WERI-Rb-1 (cell line): ENCODE measurements at regions not wholly inside any gene's neighbourhood (a gene's known extent, or its start where the extent isn't known, plus 50 kb on each side); places are given as distances from the start of the nearest gene placed in this dataset.
A peak's percentile ranks its signal among the peaks of the same experiment; 100 is the strongest.

ENCODE experiments used
- DNase-seq: peaks from one replicate; pipeline ENCODE4 v3.0.0-alpha.2; 2020
- H3K27ac ChIP-seq: fragments of 250-450 bp; sonication (Bioruptor Pico); 2 replicates; pipeline ENCODE4 v1.5.1; 2020; ENCODE audit warnings: mild to moderate bottlenecking, moderate library complexity
- H3K27me3 ChIP-seq: fragments of 250-450 bp; sonication (Bioruptor Pico); 2 replicates; pipeline ENCODE4 v1.5.1; 2021; ENCODE audit warnings: mild to moderate bottlenecking, low read depth, moderate library complexity; ENCODE audit not compliant: insufficient read depth, severe bottlenecking
- H3K36me3 ChIP-seq: fragments of 250-450 bp; sonication (Bioruptor Pico); 2 replicates; pipeline ENCODE4 v1.5.1; 2020; ENCODE audit warnings: mild to moderate bottlenecking, moderate library complexity
- H3K4me3 ChIP-seq: 2 replicates; pipeline ENCODE4 v1.5.1; 2011; ENCODE audit warnings: low read depth, mild to moderate bottlenecking, control low read depth, low read length
- H3K9me3 ChIP-seq: fragments of 250-450 bp; sonication (Bioruptor Pico); 2 replicates; pipeline ENCODE4 v1.5.1; 2021; ENCODE audit warnings: mild to moderate bottlenecking, moderate library complexity; ENCODE audit not compliant: severe bottlenecking
- TF ChIP-seq, protein P1 (sequence below): IDR thresholded peaks from 2 replicates; pipeline ENCODE4 v1.5.1; 2011; ENCODE audit warnings: low read depth, mild to moderate bottlenecking, control low read depth, inconsistent platforms, low read length

DNA sequence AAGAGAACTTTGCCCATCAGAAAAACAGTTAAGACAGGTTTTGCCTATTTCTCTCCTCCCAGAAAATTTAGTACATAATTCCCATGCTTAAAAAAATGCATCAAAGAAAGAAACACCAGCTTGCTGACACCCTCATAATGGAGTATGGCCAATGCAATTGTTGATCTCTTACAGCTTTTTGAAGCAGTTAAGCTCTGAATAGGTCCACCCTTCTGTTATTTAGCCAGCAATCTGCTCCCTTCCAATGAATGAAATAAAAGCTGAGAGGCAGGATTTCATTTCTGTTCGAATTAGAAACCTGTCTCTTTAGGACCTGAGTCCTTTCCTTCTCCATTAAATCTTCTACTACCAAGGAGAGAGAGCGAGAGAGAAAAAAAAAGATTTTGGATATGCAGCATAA is 288.7 kb downstream of the RNF144B start:
- Histone ChIP-seq H3K27ac (no peak overlapping the region), H3K27me3 (no peaks in the 10 kb centered on the region), H3K36me3 (no peaks in the 10 kb centered on the region), H3K4me3 (no peak overlapping the region), H3K9me3 (no peaks in the 10 kb centered on the region)
- DNase-seq = no peak
- TF ChIP-seq, protein P1, sequence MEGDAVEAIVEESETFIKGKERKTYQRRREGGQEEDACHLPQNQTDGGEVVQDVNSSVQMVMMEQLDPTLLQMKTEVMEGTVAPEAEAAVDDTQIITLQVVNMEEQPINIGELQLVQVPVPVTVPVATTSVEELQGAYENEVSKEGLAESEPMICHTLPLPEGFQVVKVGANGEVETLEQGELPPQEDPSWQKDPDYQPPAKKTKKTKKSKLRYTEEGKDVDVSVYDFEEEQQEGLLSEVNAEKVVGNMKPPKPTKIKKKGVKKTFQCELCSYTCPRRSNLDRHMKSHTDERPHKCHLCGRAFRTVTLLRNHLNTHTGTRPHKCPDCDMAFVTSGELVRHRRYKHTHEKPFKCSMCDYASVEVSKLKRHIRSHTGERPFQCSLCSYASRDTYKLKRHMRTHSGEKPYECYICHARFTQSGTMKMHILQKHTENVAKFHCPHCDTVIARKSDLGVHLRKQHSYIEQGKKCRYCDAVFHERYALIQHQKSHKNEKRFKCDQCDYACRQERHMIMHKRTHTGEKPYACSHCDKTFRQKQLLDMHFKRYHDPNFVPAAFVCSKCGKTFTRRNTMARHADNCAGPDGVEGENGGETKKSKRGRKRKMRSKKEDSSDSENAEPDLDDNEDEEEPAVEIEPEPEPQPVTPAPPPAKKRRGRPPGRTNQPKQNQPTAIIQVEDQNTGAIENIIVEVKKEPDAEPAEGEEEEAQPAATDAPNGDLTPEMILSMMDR = no peak

DNA sequence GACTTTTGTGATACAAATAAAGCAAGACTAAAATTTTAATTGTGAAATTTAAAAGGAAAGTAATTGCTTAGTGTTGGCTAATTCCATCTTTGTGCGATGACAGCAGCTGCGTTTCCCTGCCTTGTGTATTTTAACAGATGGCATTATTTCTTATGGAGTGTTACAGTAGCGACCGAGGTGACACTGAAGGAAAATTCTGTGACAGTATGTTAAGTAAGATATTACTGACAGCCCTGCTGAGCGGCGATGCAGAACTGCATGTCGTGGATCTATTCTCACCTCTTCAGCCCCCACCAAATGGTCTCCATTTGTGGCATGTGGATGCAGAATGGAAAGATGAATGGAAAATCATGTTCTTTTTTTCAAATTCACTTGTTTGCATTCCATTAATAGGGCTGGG is 289.4 kb downstream of the RNF144B start:
- Histone ChIP-seq H3K9me3 (no peaks in the 10 kb centered on the region), H3K36me3 (no peaks in the 10 kb centered on the region), H3K27ac (no peak overlapping the region), H3K27me3 (no peaks in the 10 kb centered on the region), H3K4me3 (no peak overlapping the region)
- no peak for DNase-seq
- TF ChIP-seq, protein P1 = no peak

DNA sequence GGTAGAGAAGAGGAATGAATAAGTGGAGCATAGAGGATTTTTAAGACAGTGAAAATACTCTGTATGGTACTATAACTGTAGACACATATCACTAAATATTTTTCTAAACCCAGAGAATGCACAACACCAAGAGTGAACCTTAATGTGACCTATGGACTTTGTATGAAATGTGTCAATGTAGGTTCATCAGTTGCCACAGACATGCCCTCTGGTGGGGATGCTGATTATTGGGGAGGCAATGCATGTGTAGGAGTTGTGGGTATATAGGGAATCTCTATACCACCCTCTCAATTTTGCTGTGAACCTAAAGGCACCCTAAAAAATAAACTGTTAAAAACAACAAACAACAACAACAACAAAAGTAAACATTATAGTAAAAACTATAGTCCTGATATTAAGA is 293.7 kb downstream of the RNF144B start:
- TF ChIP-seq, protein P1 = 0 out of 2 replicates have a peak, but pooled peaks have one; percentile 5
- Histone ChIP-seq H3K27me3 (no peaks in the 10 kb centered on the region), H3K9me3 (no peaks in the 10 kb centered on the region), H3K4me3 (no peak overlapping the region), H3K36me3 (no peaks in the 10 kb centered on the region), H3K27ac (no peak overlapping the region)
- DNase-seq = no peak

DNA sequence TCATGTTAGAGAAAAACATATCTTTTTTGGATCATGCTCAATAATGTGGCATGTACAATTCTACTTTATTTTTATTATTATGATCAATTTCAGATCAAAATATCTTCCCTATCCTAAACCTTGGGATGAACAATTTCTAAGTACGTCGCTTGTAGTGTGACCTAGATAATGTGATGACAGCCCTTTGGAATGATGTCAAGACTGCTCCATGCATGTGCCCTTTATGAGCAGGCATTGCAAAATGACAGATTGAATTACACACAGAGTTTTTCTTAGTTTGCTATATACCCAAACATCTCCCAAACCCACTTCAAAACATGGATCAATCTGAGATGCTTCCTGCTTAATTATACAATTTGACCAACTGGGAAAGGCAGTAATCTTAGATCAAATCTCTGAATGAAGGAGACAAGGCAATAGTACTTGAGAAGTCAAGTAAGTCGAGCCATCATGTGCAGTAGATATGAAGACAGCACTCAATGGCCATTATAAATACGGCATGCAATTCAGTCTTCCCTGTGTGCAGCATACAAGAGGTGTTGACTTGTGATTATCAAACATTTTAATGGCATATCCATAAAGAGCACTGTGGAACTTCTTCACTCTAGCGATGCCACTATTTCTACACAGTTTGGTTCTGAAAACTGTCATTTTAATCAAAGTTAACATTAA is 294.8 kb downstream of the RNF144B start:
- Histone ChIP-seq H3K4me3 (no peak overlapping the region), H3K27ac (no peak overlapping the region), H3K36me3 (no peaks in the 10 kb centered on the region), H3K27me3 (no peaks in the 10 kb centered on the region), H3K9me3 (no peaks in the 10 kb centered on the region)
- TF ChIP-seq, protein P1 = no peak
- DNase-seq = no peak

DNA sequence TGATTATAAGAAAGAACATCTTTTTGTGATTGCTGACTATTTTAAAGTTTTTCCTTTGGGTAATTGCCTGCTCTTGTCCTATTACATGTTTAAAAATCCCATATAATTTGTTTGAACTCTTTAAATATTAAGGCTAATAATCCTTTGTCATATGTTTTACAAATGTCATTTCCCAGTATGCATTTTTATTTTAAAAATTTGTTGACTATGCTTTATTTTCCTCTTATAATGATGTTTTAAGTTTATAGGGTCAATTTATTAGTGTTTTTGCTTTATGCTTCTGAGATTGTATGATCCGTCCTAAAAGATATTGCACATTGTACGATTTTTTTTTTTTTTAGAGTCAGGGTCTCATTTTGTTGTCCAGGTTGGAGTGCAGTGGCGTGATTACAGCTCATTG is 297.2 kb downstream of the RNF144B start:
- no peak for DNase-seq

More for the DNA sequence above, 297.2 kb downstream of the RNF144B start:
- Histone ChIP-seq H3K27me3 (no peaks in the 10 kb centered on the region), H3K4me3 (no peak overlapping the region), H3K27ac (no peak overlapping the region), H3K9me3 (no peaks in the 10 kb centered on the region), H3K36me3 (no peaks in the 10 kb centered on the region)
- TF ChIP-seq, protein P1 = no peak
